Muscle of leg (tissue), 3 donors: ENCODE measurements at regions not wholly inside any gene's neighbourhood (a gene's known extent, or its start where the extent isn't known, plus 50 kb on each side); places are given as distances from the start of the nearest gene placed in this dataset.

Source experiments
- DNase-seq: peaks from one replicate; pipeline ENCODE4 v3.0.0; 2013
- H3K27ac ChIP-seq: one replicate; pipeline ENCODE4 v1.5.1; 2013; ENCODE audit warnings: mild to moderate bottlenecking, low read length, control low read depth
- H3K27me3 ChIP-seq: one replicate; pipeline ENCODE4 v1.6.1; 2013; ENCODE audit warnings: low read length; ENCODE audit not compliant: control insufficient read depth, insufficient read depth
- H3K36me3 ChIP-seq: one replicate; pipeline ENCODE4 v1.6.1; 2013; ENCODE audit warnings: low read length; ENCODE audit not compliant: control insufficient read depth, insufficient read depth
- H3K4me1 ChIP-seq: one replicate; pipeline ENCODE4 v1.6.1; 2013; ENCODE audit warnings: low read length; ENCODE audit not compliant: control insufficient read depth, insufficient read depth
- H3K4me3 ChIP-seq: one replicate; pipeline ENCODE4 v1.5.1; 2013; ENCODE audit warnings: low read length, control low read depth
- H3K9me3 ChIP-seq: replicated peaks from 2 replicates; pipeline ENCODE4 v1.6.1; 2013; ENCODE audit warnings: low read depth, low read length; ENCODE audit not compliant: control insufficient read depth
- WGBS: methylation state at CpG from one replicate; pipeline ENCODE4 v1.1.5; 2013; ENCODE audit warnings: missing lambda C conversion rate; ENCODE audit not compliant: insufficient coverage; 5-methylcytosine and 5-hydroxymethylcytosine counted together

GRCh38 chr20:43846516-43846905 lies 68.1 kb upstream of the TOX2 start:
- 75% methylated on average over 1 of the region's 6 CpGs for WGBS
- Histone ChIP-seq H3K27ac (no peak overlapping the region), H3K4me1 (peaks cover 7% of the 10 kb centered on the region), H3K9me3 (no peaks in the 10 kb centered on the region), H3K27me3 (no peaks in the 10 kb centered on the region), H3K4me3 (no peak overlapping the region), H3K36me3 (no peaks in the 10 kb centered on the region)
- no peak for DNase-seq

DNA sequence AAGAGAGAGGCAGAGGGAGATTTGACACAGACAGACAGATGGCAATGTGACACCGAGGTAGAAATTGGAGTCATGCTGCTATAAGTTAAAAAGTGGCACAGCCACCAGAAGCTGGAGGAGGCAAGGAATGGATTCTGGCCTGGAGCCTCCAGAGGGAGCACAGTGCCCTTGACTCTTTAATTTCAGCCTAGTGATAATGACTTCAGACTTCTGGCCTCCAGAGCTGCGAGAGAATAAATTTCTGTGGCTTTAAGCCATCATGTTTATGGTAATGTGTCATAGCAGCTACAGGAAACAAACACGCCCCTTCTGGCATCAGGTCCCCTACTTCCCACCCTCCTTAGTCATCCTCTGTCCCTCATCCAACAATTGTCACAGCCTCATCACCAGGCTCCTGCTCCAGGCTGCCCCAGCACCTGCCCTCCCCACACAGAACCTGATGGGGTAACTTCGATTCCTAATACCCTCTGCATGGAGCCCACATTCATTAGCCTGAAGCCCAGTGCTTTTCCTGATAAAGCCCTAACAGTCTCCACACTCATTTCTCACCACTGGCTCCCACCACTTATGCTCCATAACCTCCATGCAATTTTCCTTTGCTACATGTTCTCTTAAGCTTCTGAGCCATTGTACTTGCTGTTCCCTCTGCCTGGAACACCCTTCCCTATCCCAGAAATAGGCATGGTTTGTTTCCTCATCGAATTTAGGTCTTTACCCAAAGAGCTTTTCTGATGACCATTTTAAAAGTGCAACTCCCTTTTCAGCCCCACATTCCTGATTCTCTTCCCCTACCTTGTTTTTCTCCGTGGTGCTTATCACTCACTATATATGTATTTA lies 69.7 kb upstream of the TOX2 start:
- peaks cover 7% of the 10 kb centered on the region for H3K4me1 ChIP-seq
- H3K27ac ChIP-seq = no peak overlapping the region
- no peaks in the 10 kb centered on the region for H3K36me3 ChIP-seq
- H3K4me3 ChIP-seq = no peak overlapping the region
- WGBS = 33% methylated on average over 3 of the region's 6 CpGs
- no peaks in the 10 kb centered on the region for H3K9me3 ChIP-seq
- H3K27me3 ChIP-seq = peaks cover 2% of the 10 kb centered on the region
- DNase-seq = peak; percentile 82

- Histone ChIP-seq H3K9me3 (no peaks in the 10 kb centered on the region), H3K27me3 (peaks cover 2% of the 10 kb centered on the region), H3K27ac (no peak overlapping the region), H3K36me3 (no peaks in the 10 kb centered on the region), H3K4me3 (no peak overlapping the region), H3K4me1 (peaks cover 7% of the 10 kb centered on the region)
- DNase-seq = no peak
- 80% methylated on average over 6 of the region's 6 CpGs for WGBS
Observed at GRCh38 chr20:43843965-43844660, 70.5 kb upstream of the TOX2 start.

DNA sequence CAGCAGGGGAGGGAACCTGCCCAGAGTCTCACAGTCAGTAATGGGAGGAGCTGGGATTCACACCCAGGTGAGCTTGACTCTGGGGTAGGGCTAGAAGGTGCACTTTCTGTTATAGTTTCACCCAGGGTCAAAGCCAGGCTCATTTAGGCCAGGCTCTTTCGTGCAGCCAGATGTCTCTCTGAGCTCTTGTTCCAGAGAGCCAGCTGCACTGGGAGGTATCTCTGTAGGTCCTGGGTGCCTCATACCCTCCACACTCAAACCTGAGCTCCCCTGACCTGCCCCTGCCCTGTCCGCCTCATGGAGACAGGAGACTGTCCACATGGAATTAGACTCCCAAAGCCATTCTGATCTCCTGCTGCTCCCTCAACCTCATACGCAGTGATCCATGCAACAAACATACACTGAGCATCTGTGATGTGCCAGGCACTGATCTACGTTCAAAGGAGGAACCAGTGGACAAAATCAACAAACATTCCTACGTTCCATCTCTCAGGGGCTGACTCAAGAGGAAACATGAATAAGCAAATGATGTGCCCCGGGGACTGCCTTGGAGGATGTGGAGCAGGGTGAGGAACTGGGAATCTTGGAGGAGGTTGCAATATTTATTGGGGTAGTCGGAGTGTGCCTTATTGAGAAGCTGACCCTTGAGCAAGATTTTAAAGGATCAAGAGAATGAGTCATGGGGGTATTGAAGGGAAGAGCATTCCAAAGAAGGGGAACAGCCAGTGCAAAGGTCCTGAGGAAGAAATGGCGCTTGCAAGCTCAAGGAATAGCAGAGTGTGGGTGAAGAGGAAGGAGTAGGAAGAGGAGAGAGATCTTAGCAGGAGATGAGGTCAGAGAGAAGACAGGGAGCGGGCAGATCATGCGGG lies 71.3 kb upstream of the TOX2 start:
- peaks cover 2% of the 10 kb centered on the region for H3K27me3 ChIP-seq
- H3K4me3 ChIP-seq = no peak overlapping the region
- H3K27ac ChIP-seq = no peak overlapping the region
- 69% methylated on average over 8 of the region's 10 CpGs for whole genome bisulfite sequencing
- no peak for DNase-seq
- no peaks in the 10 kb centered on the region for H3K9me3 ChIP-seq
- peaks cover 7% of the 10 kb centered on the region for H3K4me1 ChIP-seq
- no peaks in the 10 kb centered on the region for H3K36me3 ChIP-seq

GRCh38 chr20:43842126-43843020 lies 72.3 kb upstream of the TOX2 start:
- no peak for DNase-seq
- Histone ChIP-seq H3K4me1 (peaks cover 7% of the 10 kb centered on the region), H3K36me3 (no peaks in the 10 kb centered on the region), H3K27ac (no peak overlapping the region), H3K9me3 (no peaks in the 10 kb centered on the region), H3K4me3 (no peak overlapping the region), H3K27me3 (peaks cover 2% of the 10 kb centered on the region)
- 53% methylated on average over 6 of the region's 9 CpGs for WGBS

DNA sequence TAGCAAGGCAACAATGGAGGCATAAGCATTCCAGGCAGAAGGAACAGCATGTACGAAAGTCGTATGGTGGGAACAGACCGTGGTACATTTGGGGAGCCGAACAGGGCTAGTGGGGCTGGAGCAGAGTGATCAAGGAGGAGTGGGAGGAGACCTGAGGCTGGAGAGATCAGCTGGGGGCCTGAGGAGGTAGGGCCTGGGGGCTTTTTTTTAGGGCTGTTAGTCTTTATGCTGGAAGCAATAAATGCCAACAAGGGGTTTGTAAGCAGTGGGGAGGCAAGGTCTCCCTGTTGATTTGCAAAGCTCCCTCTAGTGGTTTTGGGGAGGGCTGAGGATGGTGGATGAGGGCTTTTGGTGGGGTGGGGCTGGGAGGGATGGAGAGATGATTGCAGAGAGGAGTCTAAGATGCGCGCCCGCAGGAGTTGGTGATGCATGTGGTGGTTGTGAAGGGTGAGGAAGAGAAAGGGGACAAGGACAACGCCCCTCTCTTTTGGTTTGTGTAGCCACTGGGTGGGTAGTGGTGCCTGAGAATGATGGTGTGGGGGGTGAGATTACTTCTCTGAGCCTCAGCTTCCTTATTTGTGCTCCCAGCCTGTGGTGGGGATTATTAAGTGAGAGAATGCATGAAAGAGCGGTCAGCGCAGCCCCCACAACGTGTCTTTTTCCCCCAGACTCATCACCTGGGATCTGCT lies 74.1 kb upstream of the TOX2 start:
- H3K27ac ChIP-seq = no peak overlapping the region
- no peaks in the 10 kb centered on the region for H3K9me3 ChIP-seq
- 64% methylated on average over 8 of the region's 11 CpGs for WGBS
- peaks cover 7% of the 10 kb centered on the region for H3K4me1 ChIP-seq
- H3K4me3 ChIP-seq = no peak overlapping the region
- no peak for DNase-seq
- no peaks in the 10 kb centered on the region for H3K36me3 ChIP-seq
- H3K27me3 ChIP-seq = peaks cover 2% of the 10 kb centered on the region

GRCh38 chr20:43839793-43840199 lies 74.9 kb upstream of the TOX2 start:
- Histone ChIP-seq H3K36me3 (no peaks in the 10 kb centered on the region), H3K27me3 (peaks cover 2% of the 10 kb centered on the region), H3K9me3 (no peaks in the 10 kb centered on the region), H3K4me1 (peaks cover 6% of the 10 kb centered on the region), H3K4me3 (no peak overlapping the region), H3K27ac (no peak overlapping the region)
- no peak for DNase-seq
- WGBS = 91% methylated on average over 2 of the region's 4 CpGs

- H3K36me3 ChIP-seq = no peaks in the 10 kb centered on the region
- WGBS = 87% methylated on average over 3 of the region's 5 CpGs
- no peak overlapping the region for H3K4me3 ChIP-seq
- peaks cover 2% of the 10 kb centered on the region for H3K27me3 ChIP-seq
- no peak for DNase-seq
- no peaks in the 10 kb centered on the region for H3K9me3 ChIP-seq
- no peak overlapping the region for H3K27ac ChIP-seq
- H3K4me1 ChIP-seq = no peaks in the 10 kb centered on the region
Observed at GRCh38 chr20:43838703-43839060, 76.0 kb upstream of the TOX2 start.
